ENCODE measurements at regions not wholly inside any gene's neighbourhood (a gene's known extent, or its start where the extent isn't known, plus 50 kb on each side); places are given as distances from the start of the nearest gene placed in this dataset.

- TF ChIP-seq CTCF (IDR thresholded peaks at IDR 0.05): no peak
- no peak for TF ChIP-seq POLR2A (IDR thresholded peaks at IDR 0.05)
Measured at GRCh38 chr9:81314490-81314889, 374.9 kb downstream of the TLE1 start.
